ENCODE measurements at regions not wholly inside any gene's neighbourhood (a gene's known extent, or its start where the extent isn't known, plus 50 kb on each side); places are given as distances from the start of the nearest gene placed in this dataset.

- TF ChIP-seq MTA3 (IDR thresholded peaks at IDR 0.05; ENCODE audit: borderline replicate concordance, low read length) (no peak), ATF2 (IDR thresholded peaks at IDR 0.05; ENCODE audit: low read length) (no peak), ZZZ3 (IDR thresholded peaks at IDR 0.05; ENCODE audit: control insufficient read depth, insufficient read length, low read depth) (no peak), TCF12 (IDR thresholded peaks at IDR 0.05; ENCODE audit: low read depth, low read length) (no peak), PAX5 (IDR thresholded peaks at IDR 0.05; ENCODE audit: borderline replicate concordance, low read depth, low read length) (no peak), EZH2 (IDR thresholded peaks at IDR 0.05; ENCODE audit: borderline replicate concordance, control insufficient read depth, low read depth, low read length) (no peak), SPI1 (IDR thresholded peaks at IDR 0.05; ENCODE audit: borderline replicate concordance, insufficient read depth, low read depth, low read length) (no peak), SIN3A (IDR thresholded peaks at IDR 0.05; ENCODE audit: low read depth, low read length) (no peak)
- TF ChIP-seq, protein P1, sequence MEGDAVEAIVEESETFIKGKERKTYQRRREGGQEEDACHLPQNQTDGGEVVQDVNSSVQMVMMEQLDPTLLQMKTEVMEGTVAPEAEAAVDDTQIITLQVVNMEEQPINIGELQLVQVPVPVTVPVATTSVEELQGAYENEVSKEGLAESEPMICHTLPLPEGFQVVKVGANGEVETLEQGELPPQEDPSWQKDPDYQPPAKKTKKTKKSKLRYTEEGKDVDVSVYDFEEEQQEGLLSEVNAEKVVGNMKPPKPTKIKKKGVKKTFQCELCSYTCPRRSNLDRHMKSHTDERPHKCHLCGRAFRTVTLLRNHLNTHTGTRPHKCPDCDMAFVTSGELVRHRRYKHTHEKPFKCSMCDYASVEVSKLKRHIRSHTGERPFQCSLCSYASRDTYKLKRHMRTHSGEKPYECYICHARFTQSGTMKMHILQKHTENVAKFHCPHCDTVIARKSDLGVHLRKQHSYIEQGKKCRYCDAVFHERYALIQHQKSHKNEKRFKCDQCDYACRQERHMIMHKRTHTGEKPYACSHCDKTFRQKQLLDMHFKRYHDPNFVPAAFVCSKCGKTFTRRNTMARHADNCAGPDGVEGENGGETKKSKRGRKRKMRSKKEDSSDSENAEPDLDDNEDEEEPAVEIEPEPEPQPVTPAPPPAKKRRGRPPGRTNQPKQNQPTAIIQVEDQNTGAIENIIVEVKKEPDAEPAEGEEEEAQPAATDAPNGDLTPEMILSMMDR (IDR thresholded peaks at IDR 0.05 in 2 of 3, conservative IDR thresholded peaks at IDR 0.05 in 1 of 3; ENCODE audit: control insufficient read depth in 2 of 3, extremely low read depth in 1 of 3, insufficient read depth in 1 of 3, low read depth in 3 of 3, low read length in 3 of 3), result no peak
These were observed 920.5 kb downstream of the TLE4 start for GRCh38 chr9:80492221-80492620.

All from GM12878 (cell line).